ENCODE measurements at regions not wholly inside any gene's neighbourhood (a gene's known extent, or its start where the extent isn't known, plus 50 kb on each side); places are given as distances from the start of the nearest gene placed in this dataset.
"Not testable (repeated sequence)": the region's sequence is repeated elsewhere in the genome, so short reads cannot be mapped to it uniquely, and the experiment has no call there.

- no peak for DNase-seq (ENCODE audit: low read depth in 2 of 2)
Measured at GRCh38 chr12:124674937-124675336, 107.5 kb upstream of the NCOR2 start.

- no peak for DNase-seq (ENCODE audit: low read depth in 2 of 2)
Measured at GRCh38 chr12:124673801-124674617, 106.6 kb upstream of the NCOR2 start.

- not testable (repeated sequence) for DNase-seq (ENCODE audit: low read depth in 2 of 2)
Measured at GRCh38 chr12:124669271-124669721, 101.9 kb upstream of the NCOR2 start.

- DNase-seq (ENCODE audit: low read depth in 2 of 2) = no peak
Measured at GRCh38 chr12:124668602-124669001, 101.2 kb upstream of the NCOR2 start.

- no peak for DNase-seq (ENCODE audit: low read depth in 2 of 2)
Measured at GRCh38 chr12:124667506-124668326, 100.3 kb upstream of the NCOR2 start.

GRCh38 chr12:124666722-124667259, 99.4 kb upstream of the NCOR2 start:
- DNase-seq (ENCODE audit: low read depth in 2 of 2) = no peak

- no peak for DNase-seq (ENCODE audit: low read depth in 2 of 2)
Measured at GRCh38 chr12:124665511-124665910, 98.1 kb upstream of the NCOR2 start.

- no peak for DNase-seq (ENCODE audit: low read depth in 2 of 2)
Measured at GRCh38 chr12:124664395-124665111, 97.1 kb upstream of the NCOR2 start.

- no peak for DNase-seq (ENCODE audit: low read depth in 2 of 2)
Measured at GRCh38 chr12:124663771-124664366, 96.5 kb upstream of the NCOR2 start.

- DNase-seq (ENCODE audit: low read depth in 2 of 2) = no peak
Measured at GRCh38 chr12:124663206-124663605, 95.8 kb upstream of the NCOR2 start.

- DNase-seq (ENCODE audit: low read depth in 2 of 2) = no peak
Measured at GRCh38 chr12:124661341-124661740, 93.9 kb upstream of the NCOR2 start.

- no peak for DNase-seq (ENCODE audit: low read depth in 2 of 2)
Measured at GRCh38 chr12:124660851-124661250, 93.4 kb upstream of the NCOR2 start.

GRCh38 chr12:124658806-124659402, 91.5 kb upstream of the NCOR2 start:
- DNase-seq (ENCODE audit: low read depth in 2 of 2) = no peak

- no peak for DNase-seq (ENCODE audit: low read depth in 2 of 2)
Measured at GRCh38 chr12:124658302-124658701, 90.9 kb upstream of the NCOR2 start.

GRCh38 chr12:124656947-124657434, 89.6 kb upstream of the NCOR2 start:
- no peak for DNase-seq (ENCODE audit: low read depth in 2 of 2)

GRCh38 chr12:124655698-124656516, 88.5 kb upstream of the NCOR2 start:
- DNase-seq (ENCODE audit: low read depth in 2 of 2) = peak; percentile 95 to 96

GRCh38 chr12:124655048-124655697, 87.8 kb upstream of the NCOR2 start:
- peak in 1 of 2 experiments; percentile 47 for DNase-seq (ENCODE audit: low read depth in 2 of 2)

- no peak for DNase-seq (ENCODE audit: low read depth in 2 of 2)
Measured at GRCh38 chr12:124654666-124655047, 87.2 kb upstream of the NCOR2 start.

- DNase-seq (ENCODE audit: low read depth in 2 of 2) = no peak
Measured at GRCh38 chr12:124653169-124653931, 85.9 kb upstream of the NCOR2 start.

All from fibroblast of skin of left biceps (primary cell).